Natural killer cell (primary cell): ENCODE measurements at regions not wholly inside any gene's neighbourhood (a gene's known extent, or its start where the extent isn't known, plus 50 kb on each side); places are given as distances from the start of the nearest gene placed in this dataset.

ENCODE experiments used
- ATAC-seq, 3 donors: fragments of 150-1000 bp in 2 of 3; fragments of 200-7000 bp in 1 of 3; cut with Tn5 transposase; 1 replicate in 1 of 3; 2 replicates in 2 of 3; pipeline ENCODE4 v1.10.0; 2021; ENCODE audit warnings: mild to moderate bottlenecking in 2 of 3, moderate library complexity in 2 of 3
- DNase-seq, 2 donors: peaks; one replicate each; pipeline versions ENCODE4 v3.0.0 to v3.0.0-alpha.2; 2013 to 2021; ENCODE audit warnings: mixed read lengths in 1 of 2
- H3K27ac ChIP-seq: one replicate; pipeline ENCODE4 v1.5.1; 2013; ENCODE audit warnings: mild to moderate bottlenecking, low read length
- H3K27me3 ChIP-seq: one replicate; pipeline ENCODE4 v1.6.1; 2013; ENCODE audit warnings: low read length; ENCODE audit not compliant: control insufficient read depth, insufficient read depth
- H3K36me3 ChIP-seq: one replicate; pipeline ENCODE4 v1.6.1; 2013; ENCODE audit warnings: low read length; ENCODE audit not compliant: control insufficient read depth, insufficient read depth
- H3K4me1 ChIP-seq: one replicate; pipeline ENCODE4 v1.6.1; 2013; ENCODE audit warnings: low read length; ENCODE audit not compliant: control insufficient read depth, insufficient read depth
- H3K4me3 ChIP-seq: one replicate; pipeline ENCODE4 v1.5.1; 2013; ENCODE audit warnings: low read length
- H3K9me3 ChIP-seq: one replicate; pipeline ENCODE4 v1.6.1; 2013; ENCODE audit warnings: low read length; ENCODE audit not compliant: control insufficient read depth, insufficient read depth
- H3K27ac Mint-ChIP-seq, 2 donors: one replicate each; pipeline ENCODE4 v1.8.0; 2022; ENCODE audit warnings: mild to moderate bottlenecking in 2 of 2, mixed read lengths in 2 of 2, moderate library complexity in 1 of 2
- H3K27me3 Mint-ChIP-seq, 2 donors: one replicate each; pipeline ENCODE4 v1.8.0; 2022; ENCODE audit warnings: low read depth in 2 of 2, mixed read lengths in 2 of 2
- H3K36me3 Mint-ChIP-seq: one replicate; pipeline ENCODE4 v1.8.0; 2022; ENCODE audit warnings: mixed read lengths
- H3K4me1 Mint-ChIP-seq, 2 donors: one replicate each; pipeline ENCODE4 v1.8.0; 2022; ENCODE audit warnings: mixed read lengths in 2 of 2
- H3K4me3 Mint-ChIP-seq: one replicate; pipeline ENCODE4 v1.8.0; 2022; ENCODE audit warnings: mild to moderate bottlenecking, moderate library complexity, mixed read lengths
- H3K9me3 Mint-ChIP-seq, 2 donors: one replicate each; pipeline ENCODE4 v1.8.0; 2022; ENCODE audit warnings: mixed read lengths in 2 of 2
- WGBS: methylation state at CpG from one replicate; pipeline ENCODE4 v1.1.7; 2013; ENCODE audit warnings: missing lambda C conversion rate; ENCODE audit not compliant: insufficient coverage; 5-methylcytosine and 5-hydroxymethylcytosine counted together
- intact Hi-C: fragments of 100-400 bp; cut with micrococcal nuclease; formaldehyde crosslinking; loops from one replicate; pipeline ENCODE4 v1.14.2; 2022
- TF ChIP-seq, protein P1 (sequence below): fragments of 200-600 bp; IDR thresholded peaks from one replicate; pipeline ENCODE4 v1.8.0; 2022; ENCODE audit warnings: antibody characterized with exemption

DNA sequence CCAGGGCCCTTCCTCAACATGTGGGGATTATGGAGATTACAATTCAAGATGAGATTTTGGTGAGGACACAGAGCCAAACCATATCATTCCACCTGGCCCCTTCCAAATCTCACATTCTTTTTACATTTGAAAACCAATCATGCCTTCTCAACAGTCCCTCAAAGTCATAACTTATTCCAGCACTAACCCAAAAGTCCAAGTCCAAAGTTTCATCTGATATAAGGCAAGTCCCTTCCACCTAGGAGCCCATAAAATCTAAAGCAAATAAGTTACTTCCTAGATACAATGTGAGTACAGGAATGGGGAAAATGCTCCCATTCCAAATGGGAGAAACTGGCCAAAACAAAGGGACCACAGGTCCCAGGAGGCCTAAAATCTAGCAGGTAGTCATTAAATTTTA, 309.5 kb upstream of the SLITRK3 start:
- H3K9me3 ChIP-seq: peaks cover 18% of the 10 kb centered on the region
- no peak overlapping the region for H3K4me3 ChIP-seq
- H3K36me3 ChIP-seq: no peaks in the 10 kb centered on the region
- H3K4me1 ChIP-seq: no peaks in the 10 kb centered on the region
- TF ChIP-seq, protein P1, sequence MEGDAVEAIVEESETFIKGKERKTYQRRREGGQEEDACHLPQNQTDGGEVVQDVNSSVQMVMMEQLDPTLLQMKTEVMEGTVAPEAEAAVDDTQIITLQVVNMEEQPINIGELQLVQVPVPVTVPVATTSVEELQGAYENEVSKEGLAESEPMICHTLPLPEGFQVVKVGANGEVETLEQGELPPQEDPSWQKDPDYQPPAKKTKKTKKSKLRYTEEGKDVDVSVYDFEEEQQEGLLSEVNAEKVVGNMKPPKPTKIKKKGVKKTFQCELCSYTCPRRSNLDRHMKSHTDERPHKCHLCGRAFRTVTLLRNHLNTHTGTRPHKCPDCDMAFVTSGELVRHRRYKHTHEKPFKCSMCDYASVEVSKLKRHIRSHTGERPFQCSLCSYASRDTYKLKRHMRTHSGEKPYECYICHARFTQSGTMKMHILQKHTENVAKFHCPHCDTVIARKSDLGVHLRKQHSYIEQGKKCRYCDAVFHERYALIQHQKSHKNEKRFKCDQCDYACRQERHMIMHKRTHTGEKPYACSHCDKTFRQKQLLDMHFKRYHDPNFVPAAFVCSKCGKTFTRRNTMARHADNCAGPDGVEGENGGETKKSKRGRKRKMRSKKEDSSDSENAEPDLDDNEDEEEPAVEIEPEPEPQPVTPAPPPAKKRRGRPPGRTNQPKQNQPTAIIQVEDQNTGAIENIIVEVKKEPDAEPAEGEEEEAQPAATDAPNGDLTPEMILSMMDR: no peak
- no peaks in the 10 kb centered on the region for H3K27me3 Mint-ChIP-seq
- H3K36me3 Mint-ChIP-seq: peaks cover 9% of the 10 kb centered on the region
- H3K27ac Mint-ChIP-seq: no peak overlapping the region
- H3K27me3 ChIP-seq: no peaks in the 10 kb centered on the region
- no peak for ATAC-seq
- peaks cover 12 to 14% of the 10 kb centered on the region in 2 donors for H3K9me3 Mint-ChIP-seq
- intact Hi-C loops: no loop called here
- no peak for DNase-seq
- no peak overlapping the region for H3K4me3 Mint-ChIP-seq
- H3K27ac ChIP-seq: no peak overlapping the region
- no peaks in the 10 kb centered on the region for H3K4me1 Mint-ChIP-seq

DNA sequence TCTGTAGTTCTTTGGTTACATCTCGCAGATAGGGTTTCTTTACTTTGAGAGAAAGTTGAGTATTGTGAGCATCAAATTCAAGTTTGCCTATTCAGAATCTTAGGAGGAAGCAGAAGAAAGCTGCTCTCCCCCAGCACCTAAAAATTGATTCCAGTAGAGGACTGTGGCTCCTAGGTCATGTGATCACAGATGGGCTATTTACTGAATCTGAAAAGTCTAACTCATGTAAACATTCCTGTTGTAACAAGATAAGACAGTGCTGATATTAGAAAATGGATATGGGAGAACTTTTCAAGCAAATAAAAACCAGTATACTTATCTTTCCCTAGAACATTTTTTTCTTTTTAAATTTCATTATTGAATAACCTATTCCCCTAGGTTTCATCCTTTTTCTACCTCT, 308.4 kb upstream of the SLITRK3 start:
- H3K4me3 Mint-ChIP-seq: no peak overlapping the region
- H3K27me3 Mint-ChIP-seq: no peaks in the 10 kb centered on the region
- no peak overlapping the region for H3K27ac Mint-ChIP-seq
- intact Hi-C loops: no loop called here
- Histone ChIP-seq H3K4me1 (no peaks in the 10 kb centered on the region), H3K27me3 (no peaks in the 10 kb centered on the region), H3K9me3 (peaks cover 18% of the 10 kb centered on the region), H3K36me3 (no peaks in the 10 kb centered on the region), H3K27ac (no peak overlapping the region), H3K4me3 (no peak overlapping the region)
- TF ChIP-seq, protein P1: no peak
- peaks cover 9% of the 10 kb centered on the region for H3K36me3 Mint-ChIP-seq
- H3K4me1 Mint-ChIP-seq: no peaks in the 10 kb centered on the region
- no CpG with 5 or more reads among the region's 1 CpG for WGBS
- ATAC-seq (no peak), DNase-seq (no peak)
- peaks cover 9 to 11% of the 10 kb centered on the region in 2 donors for H3K9me3 Mint-ChIP-seq

DNA sequence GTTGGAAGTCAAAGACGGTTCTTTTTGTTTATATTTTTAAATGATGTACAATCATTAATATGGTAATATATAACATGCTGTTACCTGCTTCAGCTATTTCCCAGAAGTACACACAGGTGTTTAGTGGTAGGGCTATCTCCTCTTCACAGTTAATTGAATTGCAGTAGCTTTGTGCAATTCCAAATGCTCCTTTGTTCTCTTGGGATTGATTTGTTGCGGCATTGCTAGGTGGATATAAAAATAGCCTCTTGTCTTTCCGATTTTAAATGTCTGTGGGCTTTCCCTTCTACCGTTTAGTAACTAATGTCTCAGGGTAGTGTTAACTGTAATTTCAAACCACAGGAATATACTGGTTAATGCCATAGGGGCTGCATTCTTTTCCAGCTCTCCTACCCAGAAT, 307.6 kb upstream of the SLITRK3 start:
- intact Hi-C loops: no loop called here
- H3K27ac ChIP-seq: no peak overlapping the region
- no peaks in the 10 kb centered on the region for H3K27me3 Mint-ChIP-seq
- H3K4me3 Mint-ChIP-seq: no peak overlapping the region
- H3K9me3 ChIP-seq: peaks cover 18% of the 10 kb centered on the region
- H3K36me3 ChIP-seq: no peaks in the 10 kb centered on the region
- WGBS: 71% methylated on average over 3 of the region's 4 CpGs
- TF ChIP-seq, protein P1: no peak
- peaks cover 9% of the 10 kb centered on the region for H3K36me3 Mint-ChIP-seq
- ATAC-seq: no peak
- DNase-seq: no peak
- no peaks in the 10 kb centered on the region for H3K4me1 Mint-ChIP-seq
- H3K27ac Mint-ChIP-seq: no peak overlapping the region
- peaks cover 9% of the 10 kb centered on the region in 2 donors for H3K9me3 Mint-ChIP-seq
- H3K4me3 ChIP-seq: no peak overlapping the region
- no peaks in the 10 kb centered on the region for H3K4me1 ChIP-seq
- H3K27me3 ChIP-seq: no peaks in the 10 kb centered on the region

DNA sequence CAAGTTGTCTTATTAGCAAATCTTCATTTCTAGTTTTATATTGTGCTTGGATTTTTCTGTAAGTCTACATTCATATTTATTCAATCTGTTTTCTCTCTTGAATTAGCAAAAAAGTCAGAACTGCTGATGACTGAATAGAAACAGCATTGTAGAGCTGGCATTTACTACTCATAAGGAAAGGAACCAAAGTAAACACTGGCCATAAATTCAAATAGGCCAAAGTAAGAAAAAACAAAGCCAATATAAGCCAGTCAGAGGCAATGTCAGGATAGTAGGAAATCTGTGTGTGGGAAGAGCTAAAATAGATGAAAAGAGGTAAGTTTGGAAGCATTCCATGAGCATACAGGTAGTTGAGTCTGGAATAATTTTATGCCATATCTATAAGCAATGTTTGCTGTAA, 307.2 kb upstream of the SLITRK3 start:
- ATAC-seq (no peak), DNase-seq (no peak)
- TF ChIP-seq, protein P1: no peak

More for the DNA sequence above, 307.2 kb upstream of the SLITRK3 start:
- H3K4me3 ChIP-seq: no peak overlapping the region
- peaks cover 18% of the 10 kb centered on the region for H3K9me3 ChIP-seq
- intact Hi-C loops: no loop called here
- Mint-ChIP-seq H3K4me3 (no peak overlapping the region), H3K4me1 (no peaks in the 10 kb centered on the region), H3K27me3 (no peaks in the 10 kb centered on the region), H3K36me3 (peaks cover 9% of the 10 kb centered on the region), H3K9me3 (peaks cover 9% of the 10 kb centered on the region in 2 donors), H3K27ac (no peak overlapping the region)
- H3K4me1 ChIP-seq: no peaks in the 10 kb centered on the region
- H3K27me3 ChIP-seq: no peaks in the 10 kb centered on the region
- H3K36me3 ChIP-seq: no peaks in the 10 kb centered on the region
- H3K27ac ChIP-seq: no peak overlapping the region
